ENCODE measurements at regions not wholly inside any gene's neighbourhood (a gene's known extent, or its start where the extent isn't known, plus 50 kb on each side); places are given as distances from the start of the nearest gene placed in this dataset.

DNA sequence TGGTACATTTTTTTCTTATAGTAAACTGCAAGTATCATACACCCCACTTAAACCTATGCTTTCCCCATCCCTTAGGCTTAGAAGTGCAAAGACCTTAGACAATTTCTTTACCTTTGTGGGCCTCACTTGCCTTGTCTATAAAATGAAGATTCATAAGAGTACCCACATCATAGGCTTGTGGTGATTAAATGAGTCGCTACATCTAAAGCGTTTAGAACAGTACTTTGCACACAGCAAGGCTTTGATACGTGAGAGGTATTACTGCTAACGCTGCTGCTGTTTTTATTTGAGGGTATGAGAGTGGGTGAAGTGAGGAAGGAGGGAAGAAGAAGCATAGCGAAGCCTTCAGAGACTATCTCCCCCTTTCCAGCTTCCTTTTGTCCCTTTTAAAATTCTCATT is 87.8 kb upstream of the RPS6KA3 start:
- in situ Hi-C loops (cut with MboI; ENCODE audit: low sequenced_read_pairs), result no loop called here

DNA sequence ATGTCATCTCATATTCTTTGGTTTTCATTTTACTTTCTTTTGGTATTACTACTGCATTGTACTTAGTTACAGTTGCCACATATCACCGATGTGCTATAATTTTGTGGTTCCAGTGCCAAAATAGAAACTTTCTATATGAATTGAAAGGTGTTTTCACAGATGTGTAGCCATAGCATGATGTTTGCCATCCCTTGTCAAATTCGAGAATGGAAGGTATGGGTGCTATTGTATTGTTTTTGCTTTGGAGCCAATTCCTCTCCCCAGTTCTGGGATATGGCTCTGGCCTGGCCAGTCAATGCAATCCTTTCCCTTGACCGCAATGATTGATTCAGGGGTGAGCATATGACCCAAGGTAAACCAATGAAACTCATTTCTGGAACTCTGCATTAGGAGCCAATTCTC is 86.2 kb upstream of the RPS6KA3 start:
- in situ Hi-C loops (cut with MboI; ENCODE audit: low sequenced_read_pairs), result no loop called here

DNA sequence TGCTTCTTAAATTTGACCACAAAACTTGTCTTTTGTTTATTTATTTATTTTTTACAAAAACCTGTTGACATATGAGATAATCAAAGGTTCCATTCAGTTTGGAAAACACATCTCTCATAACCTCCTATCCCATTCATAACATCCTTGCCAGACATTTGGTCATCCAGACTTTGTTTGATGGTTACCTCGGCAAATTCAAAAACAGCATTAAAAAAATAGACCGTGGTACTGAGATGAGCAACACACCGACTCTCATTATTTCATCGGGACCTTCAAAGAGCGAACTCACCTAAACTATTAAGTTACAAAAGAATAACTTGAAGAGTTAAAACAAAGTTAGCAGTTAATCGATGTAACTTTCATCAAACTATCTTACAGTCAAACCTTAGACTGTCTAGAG is 85.8 kb upstream of the RPS6KA3 start:
- in situ Hi-C loops (cut with MboI; ENCODE audit: low sequenced_read_pairs), result no loop called here

DNA sequence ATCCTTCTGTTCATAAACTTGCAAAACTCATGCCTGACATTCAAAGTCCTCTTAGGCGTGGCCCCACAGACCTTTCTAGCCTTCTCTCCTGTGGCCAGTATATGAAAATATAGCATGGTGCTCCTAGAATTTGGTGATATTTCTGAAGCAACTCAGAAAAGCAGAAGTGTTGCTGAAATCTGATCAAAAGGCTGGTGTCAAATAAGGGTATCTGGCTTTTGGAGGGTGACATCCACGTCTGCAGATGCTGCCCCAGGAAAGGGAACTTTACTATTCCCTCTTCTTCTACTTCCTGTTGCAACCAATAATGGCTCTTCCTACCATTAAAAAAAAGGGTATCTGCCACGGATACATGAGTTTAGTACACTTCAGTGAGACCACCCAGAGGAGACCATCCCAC is 83.9 kb upstream of the RPS6KA3 start:
- in situ Hi-C loops (cut with MboI; ENCODE audit: low sequenced_read_pairs), result no loop called here

DNA sequence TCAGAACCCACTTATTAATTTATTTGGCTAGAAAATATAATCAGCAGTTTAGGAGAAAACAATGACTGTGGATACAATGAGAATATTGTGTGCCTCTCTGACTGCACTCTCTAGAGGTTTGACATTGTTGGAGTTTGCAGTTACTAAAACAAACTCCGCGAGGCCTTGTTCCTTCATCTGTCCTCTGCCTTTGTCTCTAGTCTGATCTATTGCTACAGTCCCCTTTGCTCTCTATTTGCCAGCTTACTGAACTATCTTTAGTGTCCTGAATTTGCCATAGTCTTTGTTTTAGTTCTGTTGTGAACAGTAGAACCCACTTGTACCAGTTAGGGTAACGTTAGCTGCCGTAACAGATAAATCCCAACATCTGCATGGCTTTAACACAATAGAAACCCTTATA is 81.4 kb upstream of the RPS6KA3 start:
- in situ Hi-C loops (cut with MboI; ENCODE audit: low sequenced_read_pairs), result no loop called here

DNA sequence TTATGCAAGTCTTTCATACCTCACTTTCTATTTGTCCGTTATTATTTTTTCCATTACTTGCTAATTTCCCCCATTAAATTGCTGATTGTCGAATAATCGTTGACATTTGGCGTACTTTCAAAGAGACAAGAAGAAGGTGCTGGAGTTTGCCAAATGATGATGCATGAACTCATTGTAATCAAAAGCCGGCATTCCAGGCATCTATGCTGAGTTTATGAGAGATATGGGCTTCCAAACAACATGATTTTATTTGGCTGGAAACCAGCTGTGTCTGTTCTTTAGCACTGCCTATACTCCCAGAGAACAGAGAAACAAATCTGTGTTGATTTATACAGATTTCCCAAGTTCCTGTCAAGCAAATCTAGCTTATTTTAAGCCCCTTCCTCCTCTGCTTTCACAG is 80.8 kb upstream of the RPS6KA3 start:
- in situ Hi-C loops (cut with MboI; ENCODE audit: low sequenced_read_pairs), result no loop called here

DNA sequence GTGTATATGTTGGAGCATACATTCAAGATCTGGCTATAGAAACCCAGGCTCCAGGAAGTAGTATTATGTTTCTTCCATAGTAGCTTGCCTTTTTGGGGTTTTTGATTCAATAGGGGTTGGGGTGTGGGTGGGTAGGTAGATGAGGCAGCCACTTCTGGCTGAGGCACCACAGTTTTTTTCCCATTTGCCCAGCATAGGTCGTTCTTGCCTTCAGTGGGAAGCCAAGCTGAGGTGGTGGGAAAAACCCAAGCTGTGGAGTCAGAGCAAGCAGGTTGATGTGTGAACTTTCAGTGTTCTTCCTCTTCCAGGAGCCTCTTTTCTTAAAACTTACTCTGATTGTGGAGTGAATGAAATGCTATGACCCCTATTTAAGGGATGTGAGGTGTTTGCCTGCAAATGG is 67.0 kb upstream of the RPS6KA3 start:
- in situ Hi-C loops (cut with MboI; ENCODE audit: low sequenced_read_pairs), result no loop called here

DNA sequence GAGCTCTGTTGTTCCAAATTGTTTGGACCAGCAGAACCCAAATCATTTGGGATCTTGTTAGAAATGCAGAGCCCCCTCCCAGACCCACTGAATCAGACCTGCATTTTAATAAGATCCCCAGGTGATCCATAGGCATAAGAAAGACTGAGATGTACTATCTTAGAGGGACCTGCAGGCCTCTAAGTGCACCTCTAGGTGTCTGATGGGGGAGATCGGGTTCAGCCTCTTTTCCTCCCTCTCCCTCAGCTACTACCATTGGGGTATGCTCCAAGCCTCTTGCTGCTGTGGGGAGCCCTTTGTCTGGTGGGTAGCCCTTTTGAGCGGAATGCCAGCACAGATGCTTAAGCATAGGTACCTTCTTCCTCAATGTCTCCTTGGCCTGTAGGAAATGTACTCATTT is 63.8 kb upstream of the RPS6KA3 start:
- in situ Hi-C loops (cut with MboI; ENCODE audit: low sequenced_read_pairs), result no loop called here

DNA sequence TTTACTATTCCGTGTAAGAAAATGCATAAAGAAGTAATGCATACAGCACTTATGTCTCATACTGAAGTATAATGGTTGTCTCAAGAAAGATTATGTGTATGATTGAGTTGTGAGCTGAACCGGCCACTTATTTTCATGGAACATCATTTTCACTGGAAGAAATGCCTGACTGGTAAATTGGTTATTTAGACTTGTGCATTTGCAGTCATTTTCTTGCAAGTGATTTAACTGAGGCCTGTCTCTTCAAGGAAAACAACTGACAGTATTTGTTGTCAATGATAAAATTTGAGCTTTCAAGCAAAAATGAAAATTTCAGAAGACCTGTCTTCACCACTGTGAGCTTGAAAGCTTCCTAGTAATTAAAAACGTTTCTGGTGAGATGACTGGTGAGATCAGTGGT is 62.7 kb upstream of the RPS6KA3 start:
- in situ Hi-C loops (cut with MboI; ENCODE audit: low sequenced_read_pairs), result no loop called here

DNA sequence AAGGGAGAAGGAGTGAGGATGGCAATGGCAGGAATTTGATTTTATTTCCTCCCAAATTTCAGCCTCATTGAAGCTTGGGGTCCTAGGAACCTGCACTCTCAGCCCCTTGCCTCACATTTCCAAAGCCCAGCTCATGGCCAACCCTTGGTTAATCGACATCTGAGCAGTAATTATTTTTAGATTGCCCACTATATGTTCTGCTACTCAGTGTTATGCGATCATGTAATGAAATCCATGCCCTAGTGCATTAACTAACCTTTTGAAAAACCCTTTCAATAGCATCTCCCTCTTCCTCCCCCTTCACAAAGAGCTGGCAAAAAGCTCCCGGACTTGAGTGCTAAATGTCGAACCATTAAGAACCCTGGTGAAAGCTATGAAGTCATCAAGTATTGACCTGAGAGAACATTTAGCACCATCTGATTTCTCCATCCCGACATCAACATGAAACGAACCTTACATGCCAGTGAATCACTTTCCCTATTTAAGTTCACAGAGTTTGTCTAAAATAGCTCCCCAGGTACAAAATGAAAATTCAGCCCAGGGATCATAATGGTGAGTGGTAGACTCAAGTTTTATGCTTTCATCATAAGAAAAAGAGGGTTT is 59.2 kb upstream of the RPS6KA3 start:
- in situ Hi-C loops (cut with MboI; ENCODE audit: low sequenced_read_pairs), result no loop called here

DNA sequence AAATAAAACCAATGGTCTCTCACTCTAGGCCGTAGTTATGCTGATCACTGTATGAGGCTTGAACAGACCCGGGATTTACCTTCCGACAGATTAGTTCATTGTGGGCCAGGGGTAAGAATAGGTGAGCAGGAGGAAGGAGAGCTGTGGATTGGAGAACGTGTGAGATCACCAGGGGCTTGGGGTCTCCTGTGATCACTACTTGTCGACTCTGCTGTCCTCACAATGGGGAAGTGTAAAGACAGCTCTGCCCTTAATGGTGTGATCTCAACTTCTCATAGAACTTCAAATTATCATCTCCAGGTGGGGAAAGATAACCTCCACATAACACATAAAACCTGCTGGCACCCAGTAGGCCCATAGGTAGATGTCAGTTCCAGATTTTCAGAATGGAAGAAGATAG is 56.2 kb upstream of the RPS6KA3 start:
- in situ Hi-C loops (cut with MboI; ENCODE audit: low sequenced_read_pairs), result no loop called here

DNA sequence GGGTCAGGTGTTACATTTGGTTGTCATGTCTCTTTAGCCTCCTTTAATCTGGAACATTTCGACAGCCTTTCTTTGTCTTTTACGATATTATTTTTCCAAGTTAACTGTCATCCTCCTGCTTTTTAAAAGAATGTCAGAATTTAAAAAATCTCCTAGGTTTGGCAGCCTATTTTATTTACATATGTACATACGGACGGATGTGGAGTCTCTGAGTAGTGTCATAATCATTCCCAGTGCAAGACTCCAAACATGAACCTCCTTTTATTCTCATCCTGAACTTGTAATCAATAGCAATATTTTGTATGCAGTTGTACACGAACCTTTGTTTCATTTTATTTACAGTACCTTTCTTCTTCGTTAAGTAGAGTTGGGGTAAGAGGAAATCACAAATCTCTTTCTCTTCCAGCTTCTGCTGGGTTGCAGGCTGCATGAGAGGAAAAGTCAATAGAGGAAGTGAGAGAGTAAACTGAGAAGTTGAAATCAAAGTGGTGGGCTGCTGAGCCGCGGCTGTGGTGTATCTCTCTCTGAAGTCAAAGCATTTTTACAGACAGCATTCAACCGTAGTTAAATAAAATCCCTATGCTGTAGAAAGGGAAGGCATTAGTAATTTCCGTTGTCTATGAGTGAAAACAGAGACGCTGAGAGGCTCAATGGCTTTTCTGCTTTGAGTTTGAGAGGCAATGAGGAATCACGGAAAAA is 53.9 kb upstream of the RPS6KA3 start:
- in situ Hi-C loops (cut with MboI; ENCODE audit: low sequenced_read_pairs), result no loop called here

DNA sequence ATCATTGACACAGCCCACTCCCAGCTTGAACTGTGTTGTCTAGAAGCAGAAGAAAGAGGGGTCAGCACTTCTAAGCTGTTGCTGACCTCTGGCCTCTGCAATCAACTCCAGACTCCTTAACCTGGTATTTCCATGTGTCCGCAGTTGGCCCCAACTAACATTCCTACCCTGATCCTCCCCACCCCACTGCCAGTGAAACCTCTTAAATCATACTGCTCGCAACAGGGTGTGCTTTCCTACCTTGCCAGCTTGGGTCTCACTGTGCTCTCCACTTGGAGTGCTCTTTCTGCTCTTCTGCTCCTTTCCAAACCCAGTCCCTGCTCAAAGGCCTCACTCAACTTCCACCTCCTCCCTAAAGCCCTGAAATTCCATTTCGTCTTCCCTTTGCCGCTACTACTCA is 52.3 kb upstream of the RPS6KA3 start:
- in situ Hi-C loops (cut with MboI; ENCODE audit: low sequenced_read_pairs), result no loop called here

DNA sequence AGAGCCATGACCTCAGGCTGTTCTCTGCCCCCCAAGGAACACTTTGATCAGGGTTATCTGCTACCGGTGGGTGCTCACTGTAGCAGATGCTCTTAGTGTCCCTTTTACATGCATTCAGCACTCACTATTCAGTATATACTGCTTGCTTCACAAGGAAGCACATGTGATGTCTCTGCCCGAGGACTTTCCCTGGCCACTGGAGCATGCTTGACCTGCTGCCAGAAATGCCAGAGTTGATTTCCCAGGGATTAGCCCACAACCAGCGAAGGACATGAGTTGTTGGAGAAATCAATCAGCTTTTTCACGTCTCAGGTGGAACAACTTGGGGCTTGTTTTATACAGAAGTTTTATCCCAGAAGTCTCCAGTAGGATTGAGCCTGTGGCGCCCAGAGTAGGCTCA is 51.2 kb upstream of the RPS6KA3 start:
- in situ Hi-C loops (cut with MboI; ENCODE audit: low sequenced_read_pairs), result no loop called here

Data from HL-60/S4 treated with retinoic acid at 250 ng/mL for 4 days and 3 days (cell line).